Choroid plexus epithelial cell (primary cell): ENCODE measurements at regions not wholly inside any gene's neighbourhood (a gene's known extent, or its start where the extent isn't known, plus 50 kb on each side); places are given as distances from the start of the nearest gene placed in this dataset.

Experiments used
- DNase-seq: peaks from one replicate; pipeline ENCODE4 v3.0.0-alpha.2; 2010; ENCODE audit warnings: low read depth
- H3K4me3 ChIP-seq: 2 replicates; pipeline ENCODE4 v1.5.1; 2011; ENCODE audit warnings: low read depth, mild to moderate bottlenecking, control low read depth, low read length, moderate library complexity
- TF ChIP-seq, protein P1 (sequence below): conservative IDR thresholded peaks from 2 replicates; pipeline ENCODE4 v1.5.1; 2011; ENCODE audit warnings: low read depth, mild to moderate bottlenecking, control low read depth, inconsistent platforms, low read length, moderate library complexity

DNA sequence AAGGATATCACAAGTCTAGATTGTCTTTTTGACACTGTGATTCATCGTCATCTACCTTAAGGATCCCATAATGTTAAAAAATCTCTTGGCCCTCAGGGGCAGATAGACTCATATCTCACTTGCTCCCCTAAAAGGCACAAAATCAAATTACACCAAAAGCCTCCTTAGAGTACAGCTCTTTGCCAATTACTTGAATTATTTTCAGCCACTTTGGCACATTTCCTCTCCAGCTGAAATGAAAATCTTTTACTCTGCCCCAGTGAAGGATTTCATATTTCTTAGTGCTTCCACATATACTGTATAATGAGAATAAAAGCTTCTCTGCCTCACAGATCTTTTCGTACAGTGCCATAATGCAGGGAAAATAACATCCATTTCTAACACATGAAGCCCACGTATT lies 190.7 kb upstream of the GBE1 start:
- TF ChIP-seq, protein P1, sequence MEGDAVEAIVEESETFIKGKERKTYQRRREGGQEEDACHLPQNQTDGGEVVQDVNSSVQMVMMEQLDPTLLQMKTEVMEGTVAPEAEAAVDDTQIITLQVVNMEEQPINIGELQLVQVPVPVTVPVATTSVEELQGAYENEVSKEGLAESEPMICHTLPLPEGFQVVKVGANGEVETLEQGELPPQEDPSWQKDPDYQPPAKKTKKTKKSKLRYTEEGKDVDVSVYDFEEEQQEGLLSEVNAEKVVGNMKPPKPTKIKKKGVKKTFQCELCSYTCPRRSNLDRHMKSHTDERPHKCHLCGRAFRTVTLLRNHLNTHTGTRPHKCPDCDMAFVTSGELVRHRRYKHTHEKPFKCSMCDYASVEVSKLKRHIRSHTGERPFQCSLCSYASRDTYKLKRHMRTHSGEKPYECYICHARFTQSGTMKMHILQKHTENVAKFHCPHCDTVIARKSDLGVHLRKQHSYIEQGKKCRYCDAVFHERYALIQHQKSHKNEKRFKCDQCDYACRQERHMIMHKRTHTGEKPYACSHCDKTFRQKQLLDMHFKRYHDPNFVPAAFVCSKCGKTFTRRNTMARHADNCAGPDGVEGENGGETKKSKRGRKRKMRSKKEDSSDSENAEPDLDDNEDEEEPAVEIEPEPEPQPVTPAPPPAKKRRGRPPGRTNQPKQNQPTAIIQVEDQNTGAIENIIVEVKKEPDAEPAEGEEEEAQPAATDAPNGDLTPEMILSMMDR, result no peak
- DNase-seq, result no peak
- H3K4me3 ChIP-seq, result no peak overlapping the region

DNA sequence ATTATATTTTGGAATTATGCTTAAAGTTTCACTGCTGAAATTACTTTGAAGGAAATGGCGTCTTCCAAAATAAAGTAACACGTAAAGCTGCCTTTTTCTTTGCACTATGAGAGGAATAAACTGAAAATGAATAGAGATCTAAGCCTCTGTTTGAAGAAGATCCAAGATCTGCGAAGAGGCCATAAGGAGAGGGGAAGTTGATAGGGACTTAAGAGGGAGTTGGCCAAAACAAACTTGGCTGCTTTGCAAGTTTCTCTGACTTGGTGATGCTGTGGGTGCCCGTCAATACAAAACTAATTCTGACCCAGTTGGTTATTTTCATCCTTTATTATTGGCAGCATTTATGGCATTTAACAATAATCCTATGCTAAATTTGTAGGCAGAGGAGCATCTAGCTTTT lies 190.2 kb upstream of the GBE1 start:
- DNase-seq, result peak; percentile 3
- TF ChIP-seq, protein P1, result no peak
- H3K4me3 ChIP-seq, result no peak overlapping the region

DNA sequence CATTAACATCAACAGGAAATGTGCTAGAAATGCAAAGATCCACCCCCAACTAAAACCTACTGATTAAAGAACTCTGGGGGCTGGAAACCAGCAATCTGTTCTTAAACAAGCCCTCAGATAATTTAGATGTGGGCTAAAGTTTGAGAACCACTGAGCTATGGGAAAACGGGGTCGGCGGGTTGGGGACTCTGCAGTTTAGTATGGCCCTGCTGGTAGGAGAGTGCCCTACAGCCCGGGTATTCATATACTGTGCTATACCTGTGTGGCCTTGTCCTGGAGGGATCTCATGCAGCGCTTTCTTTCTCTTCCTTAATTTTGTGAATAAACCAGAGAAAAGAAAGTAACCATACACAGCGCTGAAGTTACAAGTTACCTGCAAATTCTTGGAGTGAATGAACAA lies 189.7 kb upstream of the GBE1 start:
- no peak for DNase-seq
- H3K4me3 ChIP-seq, result no peak overlapping the region
- TF ChIP-seq, protein P1, result no peak

DNA sequence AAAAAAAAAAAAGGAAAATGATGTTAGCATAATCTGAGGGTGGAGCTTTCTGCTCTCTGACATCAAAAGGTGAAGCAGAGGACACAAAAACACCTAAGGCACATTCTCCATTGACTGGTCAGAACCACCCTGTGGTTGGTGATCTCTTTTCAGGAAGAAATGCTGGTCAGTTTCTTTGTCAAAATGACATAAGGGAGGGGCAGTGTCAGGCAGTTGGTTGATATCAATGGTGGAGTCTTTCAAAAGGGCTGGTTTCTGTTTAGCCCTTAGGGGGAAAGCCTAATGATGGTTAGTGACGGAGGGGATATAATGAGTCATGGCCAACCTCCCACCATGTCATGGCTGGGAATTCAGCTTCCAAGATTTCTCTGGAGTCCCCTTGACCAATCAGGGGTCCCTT lies 185.9 kb upstream of the GBE1 start:
- TF ChIP-seq, protein P1, result no peak
- no peak overlapping the region for H3K4me3 ChIP-seq
- DNase-seq, result no peak

DNA sequence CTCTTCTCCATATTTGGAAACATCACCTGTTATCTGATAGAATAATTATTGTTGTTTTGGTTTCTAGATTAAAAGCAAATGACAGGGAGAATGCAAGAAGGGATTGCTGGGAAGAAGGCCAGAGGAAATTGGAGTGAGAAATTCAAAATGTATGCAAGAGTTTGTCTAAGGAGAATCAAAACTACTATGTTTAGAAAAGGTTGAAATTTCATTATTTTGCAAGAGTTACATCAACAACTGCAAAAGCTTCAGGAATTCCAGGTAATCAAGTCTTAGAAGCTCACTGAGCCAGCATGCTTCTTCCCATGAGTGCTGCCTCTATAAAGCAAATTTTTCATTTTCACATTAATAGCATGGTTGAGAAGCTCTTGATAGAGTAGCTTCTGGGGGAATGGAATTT lies 177.2 kb upstream of the GBE1 start:
- no peak overlapping the region for H3K4me3 ChIP-seq
- DNase-seq, result no peak
- TF ChIP-seq, protein P1, result no peak

DNA sequence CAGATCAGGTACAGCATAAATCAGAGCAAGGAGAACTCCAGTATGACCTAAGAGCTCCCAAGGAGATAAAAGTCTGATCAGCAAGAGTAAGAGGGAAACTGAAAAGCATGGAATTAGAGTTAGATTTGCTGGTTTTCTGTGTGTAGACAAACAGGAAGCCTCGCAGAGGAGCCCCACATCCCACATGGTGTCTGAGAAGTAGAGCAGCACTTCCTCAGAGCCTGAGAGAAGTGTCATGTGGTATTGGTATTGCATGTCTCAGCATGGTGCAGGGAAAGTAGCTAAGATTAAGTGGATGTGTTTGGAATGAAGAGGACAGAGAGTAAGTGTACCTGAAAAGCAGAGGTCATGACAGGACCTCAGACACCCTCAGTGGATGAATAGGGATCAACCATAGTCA lies 175.4 kb upstream of the GBE1 start:
- H3K4me3 ChIP-seq, result no peak overlapping the region
- TF ChIP-seq, protein P1, result no peak
- DNase-seq, result no peak

DNA sequence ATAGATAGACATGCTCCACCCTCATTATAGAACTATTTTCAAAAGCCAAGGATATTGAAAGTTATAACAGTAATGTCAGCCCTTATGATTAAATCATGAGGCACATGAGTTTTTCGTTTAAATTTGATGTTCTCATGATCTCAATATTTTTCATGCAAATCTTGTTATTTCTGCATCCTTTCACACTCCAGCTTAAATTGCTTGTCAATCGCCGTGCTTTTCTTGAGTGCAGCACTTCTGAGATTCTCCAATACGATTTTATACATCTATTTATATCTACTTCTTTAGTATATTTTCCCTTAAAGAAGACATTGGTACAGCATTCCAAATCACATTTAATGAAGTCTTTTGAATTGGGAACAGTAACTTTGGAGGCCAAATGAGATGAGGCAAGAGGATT lies 171.2 kb upstream of the GBE1 start:
- TF ChIP-seq, protein P1, result no peak
- no peak overlapping the region for H3K4me3 ChIP-seq
- no peak for DNase-seq
